GM12872 (cell line): ENCODE measurements at regions not wholly inside any gene's neighbourhood (a gene's known extent, or its start where the extent isn't known, plus 50 kb on each side); places are given as distances from the start of the nearest gene placed in this dataset.

ENCODE experiments used
- TF ChIP-seq, protein P1 (sequence below): IDR thresholded peaks from 3 replicates; pipeline ENCODE4 v1.5.1; 2011; ENCODE audit warnings: low read depth, mild to moderate bottlenecking, low read length, moderate library complexity; ENCODE audit not compliant: insufficient read depth

GRCh38 chr14:27148143-27148542 is 550.3 kb upstream of the NOVA1 start:
- TF ChIP-seq, protein P1, sequence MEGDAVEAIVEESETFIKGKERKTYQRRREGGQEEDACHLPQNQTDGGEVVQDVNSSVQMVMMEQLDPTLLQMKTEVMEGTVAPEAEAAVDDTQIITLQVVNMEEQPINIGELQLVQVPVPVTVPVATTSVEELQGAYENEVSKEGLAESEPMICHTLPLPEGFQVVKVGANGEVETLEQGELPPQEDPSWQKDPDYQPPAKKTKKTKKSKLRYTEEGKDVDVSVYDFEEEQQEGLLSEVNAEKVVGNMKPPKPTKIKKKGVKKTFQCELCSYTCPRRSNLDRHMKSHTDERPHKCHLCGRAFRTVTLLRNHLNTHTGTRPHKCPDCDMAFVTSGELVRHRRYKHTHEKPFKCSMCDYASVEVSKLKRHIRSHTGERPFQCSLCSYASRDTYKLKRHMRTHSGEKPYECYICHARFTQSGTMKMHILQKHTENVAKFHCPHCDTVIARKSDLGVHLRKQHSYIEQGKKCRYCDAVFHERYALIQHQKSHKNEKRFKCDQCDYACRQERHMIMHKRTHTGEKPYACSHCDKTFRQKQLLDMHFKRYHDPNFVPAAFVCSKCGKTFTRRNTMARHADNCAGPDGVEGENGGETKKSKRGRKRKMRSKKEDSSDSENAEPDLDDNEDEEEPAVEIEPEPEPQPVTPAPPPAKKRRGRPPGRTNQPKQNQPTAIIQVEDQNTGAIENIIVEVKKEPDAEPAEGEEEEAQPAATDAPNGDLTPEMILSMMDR = no peak

DNA sequence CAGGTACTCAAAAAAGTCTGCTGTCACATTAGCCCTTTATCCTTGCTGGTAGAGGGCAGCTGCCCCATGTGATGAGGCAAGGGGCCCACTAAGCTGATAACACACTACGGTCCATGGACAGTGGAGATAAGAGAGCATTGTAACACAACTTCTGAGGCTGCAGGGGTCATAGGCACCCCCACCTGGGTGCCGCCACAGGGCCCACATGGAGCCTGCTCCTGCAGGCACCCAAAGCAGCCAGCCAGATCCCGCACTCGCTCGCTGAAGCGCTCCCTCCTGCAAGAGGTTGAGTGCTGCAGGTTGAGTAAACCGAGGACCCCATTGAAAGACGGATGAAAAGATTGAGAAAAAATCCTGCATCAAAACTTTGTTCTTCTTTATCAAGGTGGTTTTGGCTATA is 566.3 kb upstream of the NOVA1 start:
- TF ChIP-seq, protein P1 = no peak

DNA sequence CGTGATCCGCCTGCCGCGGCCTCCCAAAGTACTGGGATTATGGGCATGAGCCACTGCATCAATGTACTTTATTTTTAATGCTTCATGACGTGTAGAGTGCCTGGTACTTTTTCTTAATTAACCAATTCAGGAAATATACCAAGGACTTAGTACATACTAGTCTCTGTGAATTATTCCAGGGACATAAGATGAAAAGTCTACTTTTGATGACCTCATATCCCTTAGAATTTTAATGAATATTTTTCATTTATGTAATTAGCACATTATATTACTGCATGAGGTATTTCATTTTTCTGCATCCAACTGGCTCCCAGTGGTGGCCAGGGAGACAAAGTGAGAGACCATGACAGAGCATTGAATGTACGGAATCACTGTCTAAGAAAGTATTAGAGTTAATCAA is 577.7 kb upstream of the NOVA1 start:
- TF ChIP-seq, protein P1 = no peak

DNA sequence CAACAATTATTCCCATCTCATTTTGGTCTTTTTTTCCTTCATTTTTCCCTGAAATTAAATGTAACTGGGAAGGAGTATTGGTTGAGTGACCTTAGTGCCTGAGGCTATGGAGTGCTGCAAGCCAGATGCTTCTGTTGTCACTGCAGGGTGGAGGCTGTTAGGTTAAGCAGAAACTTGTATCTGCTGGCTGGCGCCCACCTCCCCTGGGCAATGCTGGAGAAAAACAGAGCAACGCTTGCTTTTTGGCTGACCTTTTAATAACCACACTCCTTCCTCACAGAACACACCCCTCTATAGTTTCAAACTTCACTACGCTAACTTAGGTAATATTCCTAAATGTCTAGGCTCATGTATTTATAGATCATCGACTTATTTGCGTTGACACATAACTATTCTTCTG is 583.5 kb upstream of the NOVA1 start:
- TF ChIP-seq, protein P1 = no peak

DNA sequence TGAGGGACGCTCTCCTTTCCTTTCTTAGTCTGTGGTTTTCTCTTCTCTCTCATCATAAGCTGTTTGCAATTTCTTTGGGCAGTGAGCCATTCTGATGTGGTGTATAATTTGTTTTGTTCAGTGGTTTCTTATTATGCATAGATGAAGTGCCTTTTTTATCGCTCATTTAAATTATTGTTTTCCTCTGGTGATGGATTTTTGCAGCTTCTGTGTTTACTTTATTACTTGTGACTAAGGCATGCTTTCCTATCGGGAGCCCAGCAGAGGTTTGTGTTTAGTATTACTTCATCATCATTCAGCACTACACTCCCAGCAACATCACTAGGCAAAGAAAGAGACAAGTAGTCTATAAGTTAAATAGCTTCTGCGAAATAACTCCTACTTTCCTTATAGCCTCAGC is 586.6 kb upstream of the NOVA1 start:
- TF ChIP-seq, protein P1 = no peak

- TF ChIP-seq, protein P1 = no peak
These were observed 588.2 kb upstream of the NOVA1 start for GRCh38 chr14:27186048-27186447.

DNA sequence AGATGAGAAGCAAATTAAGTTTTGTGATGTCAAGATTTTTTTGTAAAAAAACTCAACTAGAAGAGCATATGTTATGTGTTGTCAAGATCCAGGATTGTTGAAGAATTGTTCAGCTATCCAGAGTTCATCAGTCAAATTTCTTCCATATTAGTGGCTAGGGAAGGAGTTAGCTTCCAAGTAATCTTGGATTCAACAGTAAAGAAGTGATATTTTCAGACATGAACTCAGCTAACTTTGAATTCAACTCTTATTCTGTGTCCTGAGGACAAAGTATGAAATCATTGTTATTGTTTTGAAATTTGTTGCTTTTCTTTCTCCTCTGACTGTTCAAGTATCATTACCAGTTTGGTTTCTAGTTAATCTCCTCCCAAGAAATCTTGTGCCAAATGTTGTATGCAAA is 589.3 kb upstream of the NOVA1 start:
- TF ChIP-seq, protein P1 = no peak

DNA sequence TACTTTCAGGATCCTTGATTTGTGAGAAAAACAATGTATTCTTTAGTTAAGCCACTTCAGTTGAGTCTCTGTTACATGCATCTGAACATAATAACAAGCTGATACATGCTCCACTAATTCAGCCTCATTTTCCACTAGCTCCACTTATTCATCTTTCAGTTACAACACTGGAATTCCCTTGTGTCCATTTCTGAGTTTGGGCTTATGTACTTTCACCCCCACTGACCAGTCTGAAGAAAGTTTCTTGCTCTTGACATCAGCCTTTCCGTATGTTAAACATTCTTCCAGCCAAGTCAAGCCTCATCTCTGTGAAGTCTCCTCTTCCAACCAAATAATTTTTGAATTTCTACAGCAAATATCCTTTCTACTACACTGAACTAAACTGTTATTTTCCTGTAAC is 592.5 kb upstream of the NOVA1 start:
- TF ChIP-seq, protein P1 = no peak
